Fibroblast of skin of scalp (primary cell): ENCODE measurements at regions not wholly inside any gene's neighbourhood (a gene's known extent, or its start where the extent isn't known, plus 50 kb on each side); places are given as distances from the start of the nearest gene placed in this dataset.
"Not testable (repeated sequence)": the region's sequence is repeated elsewhere in the genome, so short reads cannot be mapped to it uniquely, and the experiment has no call there.

ENCODE experiments used
- DNase-seq: peaks from one replicate; pipeline ENCODE4 v3.0.0-alpha.2; 2013

DNA sequence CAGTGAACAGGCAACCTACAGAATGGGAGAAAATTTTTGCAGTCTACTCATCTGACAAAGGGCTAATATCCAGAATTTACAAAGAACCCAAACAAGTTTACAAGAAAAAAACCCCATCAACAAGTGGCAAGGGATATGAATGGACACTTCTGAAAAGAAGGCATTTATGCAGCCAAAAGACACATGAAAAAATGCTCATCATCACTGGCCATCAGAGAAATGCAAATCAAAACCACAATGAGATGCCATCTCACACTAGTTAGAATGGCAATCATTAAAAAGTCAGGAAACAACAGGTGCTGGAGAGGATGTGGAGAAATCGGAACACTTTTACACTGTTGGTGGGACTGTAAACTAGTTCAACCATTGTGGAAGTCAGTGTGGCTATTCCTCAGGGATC lies 80.3 kb downstream of the ZNF474 start:
- DNase-seq, result not testable (repeated sequence)

DNA sequence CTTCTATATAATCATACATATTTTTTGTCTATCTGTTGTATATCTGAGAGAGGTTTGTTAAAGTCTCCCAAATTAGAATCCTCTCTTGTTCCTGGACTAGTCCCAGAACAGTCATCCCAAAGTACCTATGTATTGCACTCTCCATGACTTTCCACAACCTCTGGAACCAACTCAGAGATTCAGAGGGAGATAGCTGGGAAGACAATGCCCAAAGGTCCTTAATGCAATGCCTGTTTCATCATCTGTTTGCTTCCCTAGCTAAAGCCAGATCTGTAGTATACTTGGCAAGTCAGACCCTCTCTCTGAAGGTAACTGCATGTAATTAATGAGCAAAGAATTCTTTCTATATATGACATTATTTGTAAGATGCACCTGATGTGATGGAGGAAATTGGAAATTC lies 89.4 kb downstream of the ZNF474 start:
- no peak for DNase-seq

GRCh38 chr5:122219436-122220166 lies 90.3 kb downstream of the ZNF474 start:
- DNase-seq, result no peak

- DNase-seq, result no peak
These were observed 91.2 kb downstream of the ZNF474 start for GRCh38 chr5:122220511-122220910.

DNA sequence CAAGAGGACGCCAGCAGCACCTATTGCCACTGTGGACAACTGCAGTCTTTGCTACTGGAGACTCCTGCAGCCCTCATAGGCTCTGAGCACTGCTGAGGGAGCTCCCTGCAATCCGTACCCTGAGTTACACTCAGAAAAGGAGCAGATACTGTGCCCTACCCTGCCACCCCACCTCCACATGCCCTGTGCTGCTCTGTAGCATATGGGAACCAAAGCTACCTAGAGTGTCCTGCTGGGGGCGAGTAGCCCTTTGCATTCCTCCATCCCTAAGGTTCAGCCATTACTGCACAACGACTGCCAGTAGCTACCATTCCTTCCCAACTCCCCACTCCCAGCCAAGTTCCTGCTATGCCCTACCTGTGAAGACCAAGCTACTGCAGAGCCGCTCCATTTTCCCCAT lies 90.2 kb upstream of the SNCAIP start:
- DNase-seq, result no peak

GRCh38 chr5:122222580-122222979 lies 89.5 kb upstream of the SNCAIP start:
- DNase-seq, result no peak

DNA sequence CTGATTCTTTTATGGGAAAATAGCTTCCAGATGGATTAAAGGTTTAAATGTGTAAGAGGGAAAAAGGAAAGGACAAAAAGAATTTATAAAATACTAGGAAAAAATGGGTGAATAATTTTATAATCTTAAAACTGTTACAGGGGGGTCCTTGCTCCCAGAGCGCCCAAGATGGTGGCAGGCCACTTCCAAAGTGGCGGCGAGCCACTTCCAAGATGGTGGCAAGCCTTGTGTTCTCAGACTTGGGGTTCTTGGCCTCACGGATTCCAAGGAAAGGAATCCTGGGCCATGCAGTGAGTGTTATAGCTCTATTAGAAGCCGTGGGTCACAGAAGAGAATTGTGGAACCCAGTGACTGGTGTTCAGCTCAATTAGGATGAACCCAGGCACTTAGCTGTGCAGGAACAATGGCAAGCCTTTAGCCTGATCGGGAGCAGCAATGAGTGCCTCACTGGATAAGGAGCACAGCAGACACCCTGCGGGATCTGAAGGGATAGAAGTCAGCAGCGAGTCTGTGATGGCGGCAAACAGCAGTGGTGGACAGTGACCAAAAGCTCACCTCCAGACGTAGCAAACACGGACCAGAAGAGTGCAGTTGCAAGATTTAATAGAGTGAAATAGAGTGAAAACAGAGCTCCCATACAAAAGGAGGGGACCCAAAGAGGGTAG lies 83.2 kb upstream of the SNCAIP start:
- no peak for DNase-seq

GRCh38 chr5:122229551-122229950 lies 82.5 kb upstream of the SNCAIP start:
- DNase-seq, result no peak

DNA sequence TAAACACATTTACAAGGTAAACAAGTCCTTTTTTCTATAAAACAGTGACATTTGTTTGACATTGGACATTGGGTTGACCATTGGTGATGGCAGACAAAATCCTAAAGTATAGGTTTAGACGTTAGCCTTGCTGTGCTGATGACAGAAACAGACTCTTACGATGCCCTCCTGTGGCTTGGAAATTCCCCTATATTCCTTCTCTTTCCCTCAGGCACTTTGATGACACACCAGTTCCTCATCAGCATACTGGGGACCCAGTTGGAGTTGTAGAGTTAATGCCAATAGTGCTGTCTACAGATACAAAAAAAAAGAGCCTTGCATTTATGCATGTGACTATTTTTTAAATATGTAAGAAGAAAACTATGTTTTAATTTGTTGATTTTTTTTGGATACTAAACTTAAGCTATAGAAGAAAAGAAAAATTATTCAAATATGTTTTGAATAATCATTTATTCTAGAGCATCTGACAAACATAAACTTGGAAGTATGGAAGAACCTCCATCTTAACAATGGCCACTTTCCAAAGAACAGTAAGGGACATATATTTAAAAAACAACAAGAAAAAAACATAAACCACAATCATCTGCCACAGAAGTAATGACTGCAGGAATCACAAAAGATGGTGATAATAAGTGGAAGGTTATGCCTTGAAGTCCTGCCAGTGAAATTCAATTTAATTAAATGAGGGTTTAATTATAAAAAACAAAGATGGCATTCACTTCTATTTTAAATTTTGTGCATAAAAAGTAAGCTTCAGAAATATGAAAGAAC lies 75.6 kb upstream of the SNCAIP start:
- peak; percentile 30 for DNase-seq

- DNase-seq, result no peak
These were observed 74.1 kb upstream of the SNCAIP start for GRCh38 chr5:122237906-122238305.

DNA sequence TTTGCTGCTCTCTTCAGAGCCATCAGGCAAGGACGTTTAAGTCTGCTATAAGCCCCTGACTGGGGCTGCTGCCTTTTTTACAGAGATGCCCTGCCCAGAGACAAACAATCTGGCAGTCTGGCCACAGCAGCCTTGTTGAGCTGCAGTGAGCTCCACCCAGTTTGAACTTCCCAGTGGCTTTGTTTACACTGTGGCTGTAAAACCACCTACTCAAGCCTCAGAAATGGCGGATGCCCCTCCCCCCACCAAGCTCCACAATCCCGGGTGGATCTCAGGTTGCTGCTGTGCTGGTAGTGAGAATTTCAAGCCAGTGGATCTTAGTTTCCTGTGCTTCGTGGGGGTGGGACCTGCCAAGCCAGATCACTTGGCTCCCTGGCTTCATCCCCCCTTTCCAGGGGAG lies 59.7 kb upstream of the SNCAIP start:
- DNase-seq, result no peak

DNA sequence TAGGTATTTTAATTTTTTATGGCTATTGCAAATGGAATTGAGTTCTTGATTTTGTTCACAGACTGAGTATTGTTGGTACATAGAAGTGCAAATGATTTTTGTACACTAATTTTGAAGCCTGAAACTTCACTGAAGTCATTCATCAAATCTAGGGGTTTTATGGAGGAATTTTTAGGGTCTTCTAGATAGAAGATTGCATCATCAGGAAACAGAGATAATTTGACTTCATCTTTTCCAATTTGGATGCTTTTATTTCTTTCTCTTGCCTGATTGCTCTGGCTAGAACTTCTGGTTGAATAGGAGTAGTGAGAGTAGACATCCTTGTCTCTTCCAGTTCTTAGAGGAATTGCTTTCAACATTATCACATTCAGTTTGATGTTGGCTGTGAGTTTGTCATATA lies 58.2 kb upstream of the SNCAIP start:
- no peak for DNase-seq

GRCh38 chr5:122256388-122256787 lies 55.6 kb upstream of the SNCAIP start:
- DNase-seq, result no peak

DNA sequence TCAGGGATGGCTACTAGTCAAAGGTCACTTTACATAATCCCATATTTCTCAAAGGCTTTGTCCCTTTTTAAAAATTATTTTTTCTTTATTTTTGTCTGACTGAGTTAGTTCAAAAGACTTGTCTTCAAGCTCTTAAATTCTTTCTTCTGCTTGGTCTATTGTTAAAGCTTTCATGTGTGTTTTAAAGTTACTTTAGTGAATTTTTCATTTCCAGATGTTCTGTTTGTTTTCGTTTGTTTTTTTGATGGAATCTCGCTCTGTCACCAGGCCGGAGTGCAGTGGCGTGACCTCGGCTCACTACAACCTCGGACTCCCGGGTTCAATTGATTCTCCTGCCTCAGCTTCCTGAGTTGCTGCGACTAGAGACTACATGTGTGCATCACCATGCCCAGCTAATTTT lies 55.0 kb upstream of the SNCAIP start:
- DNase-seq, result no peak

- no peak for DNase-seq
These were observed 53.8 kb upstream of the SNCAIP start for GRCh38 chr5:122258241-122258640.

GRCh38 chr5:122258840-122259239 lies 53.2 kb upstream of the SNCAIP start:
- DNase-seq, result no peak

- DNase-seq, result peak; percentile 63
These were observed 52.0 kb upstream of the SNCAIP start for GRCh38 chr5:122259995-122260394.

DNA sequence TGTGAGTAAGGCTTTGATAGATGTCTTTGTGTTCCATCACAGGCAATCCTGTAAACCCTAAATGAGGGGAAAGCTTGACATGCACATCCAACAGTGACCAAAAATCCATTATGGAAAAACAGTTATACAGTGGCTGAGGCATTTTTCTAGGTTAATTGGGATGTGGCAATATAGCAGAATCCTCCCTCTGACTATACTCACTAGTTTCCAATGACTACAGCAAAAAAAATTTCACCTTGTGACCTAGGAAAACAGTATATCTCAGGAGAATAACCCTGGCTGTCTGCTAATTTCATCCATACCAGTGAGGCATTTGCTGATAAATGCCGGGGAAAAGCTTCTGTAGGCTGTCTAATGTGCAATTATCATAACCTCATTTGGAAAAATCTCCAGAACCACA lies 49.9 kb upstream of the SNCAIP start:
- DNase-seq, result peak; percentile 58
